Aorta (tissue), 5 donors: ENCODE measurements at regions not wholly inside any gene's neighbourhood (a gene's known extent, or its start where the extent isn't known, plus 50 kb on each side); places are given as distances from the start of the nearest gene placed in this dataset.

Experiments
- ATAC-seq: fragments of 200-7000 bp; cut with Tn5 transposase; one replicate; pipeline ENCODE4 v1.9.1; 2022; ENCODE audit warnings: moderate library complexity; ENCODE audit not compliant: low FRiP score
- DNase-seq, 2 donors: peaks; one replicate each; pipeline ENCODE4 v3.0.0-alpha.2; 2020
- H3K27ac ChIP-seq, 2 donors: one replicate each; pipeline ENCODE4 v1.5.1; 2013; ENCODE audit warnings: low read length in 2 of 2, mild to moderate bottlenecking in 2 of 2, moderate library complexity in 2 of 2, control low read depth in 1 of 2, inconsistent platforms in 1 of 2, low read depth in 1 of 2
- H3K27me3 ChIP-seq, 2 donors: one replicate each; pipeline ENCODE4 v1.6.1; 2013; ENCODE audit warnings: control low read depth in 1 of 2, low read length in 1 of 2, mild to moderate bottlenecking in 1 of 2, moderate library complexity in 1 of 2; ENCODE audit not compliant: insufficient read depth in 2 of 2, control insufficient read depth in 1 of 2
- H3K36me3 ChIP-seq, 2 donors: one replicate each; pipeline ENCODE4 v1.6.1; 2013; ENCODE audit warnings: control low read depth in 1 of 2, low read length in 1 of 2, mild to moderate bottlenecking in 1 of 2; ENCODE audit not compliant: insufficient read depth in 2 of 2, control insufficient read depth in 1 of 2
- H3K4me1 ChIP-seq, 2 donors: one replicate each; pipeline ENCODE4 v1.6.1; 2013; ENCODE audit warnings: low read length in 2 of 2, control low read depth in 1 of 2, mild to moderate bottlenecking in 1 of 2, moderate library complexity in 1 of 2; ENCODE audit not compliant: insufficient read depth in 2 of 2, control insufficient read depth in 1 of 2
- H3K4me3 ChIP-seq, 2 donors: one replicate each; pipeline ENCODE4 v1.5.1; 2013; ENCODE audit warnings: low read length in 2 of 2, control low read depth in 1 of 2, mild to moderate bottlenecking in 1 of 2
- H3K9me3 ChIP-seq: one replicate; pipeline ENCODE4 v1.6.1; 2013; ENCODE audit warnings: mild to moderate bottlenecking, low read length; ENCODE audit not compliant: control insufficient read depth
- WGBS, 2 donors: extraction: QIAGEN DNeasy Blood & Tissue Kit; methylation state at CpG; one replicate each; pipeline ENCODE4 v1.1.7; 2013; 5-methylcytosine and 5-hydroxymethylcytosine counted together
- intact Hi-C, 2 donors: fragments of 100-400 bp; cut with DNase I; formaldehyde crosslinking; loops; one replicate each; pipeline versions ENCODE4 v1.14.2 to v1.15.0; 2022
- donor health status: healthy with polysubstance abuse.
- donor health status: Bipolar disorder and iron deficiency.
- donor health status: DM: no; HTN: no; CAD: no.
- donor health status: DM: no; HTN: no; CAD: no.
- donor health status: DM: yes; HTN: yes; CAD: no.

- no peak for DNase-seq
Measured at GRCh38 chr18:76259096-76259495, 235.9 kb downstream of the ZNF516 start.

GRCh38 chr18:76258209-76258608 is 236.8 kb downstream of the ZNF516 start:
- Histone ChIP-seq H3K9me3 (peaks cover 2% of the 10 kb centered on the region), H3K4me1 (no peaks in the 10 kb centered on the region), H3K36me3 (no peaks in the 10 kb centered on the region), H3K27ac (no peak overlapping the region), H3K27me3 (no peaks in the 10 kb centered on the region), H3K4me3 (no peak overlapping the region)
- DNase-seq (no peak), ATAC-seq (no peak)
- 58 to 63% methylated on average over 2 of the region's 2 CpGs for WGBS, 2 donors
- intact Hi-C loops, result no loop called here

More at GRCh38 chr18:76259096-76259495, 235.9 kb downstream of the ZNF516 start:
- 23 to 25% methylated on average over 10 of the region's 10 CpGs for WGBS, 2 donors
- H3K36me3 ChIP-seq, result no peaks in the 10 kb centered on the region
- intact Hi-C loops, result no loop called here
- no peak for ATAC-seq
- H3K4me3 ChIP-seq, result no peak overlapping the region
- no peak overlapping the region for H3K27ac ChIP-seq
- H3K4me1 ChIP-seq, result no peaks in the 10 kb centered on the region
- no peaks in the 10 kb centered on the region for H3K27me3 ChIP-seq
- peaks cover 2% of the 10 kb centered on the region for H3K9me3 ChIP-seq

- no peak overlapping the region for H3K4me3 ChIP-seq
- peaks cover 2% of the 10 kb centered on the region for H3K9me3 ChIP-seq
- WGBS, 2 donors, result 90 to 92% methylated on average over 23 of the region's 23 CpGs
- no peaks in the 10 kb centered on the region for H3K4me1 ChIP-seq
- ATAC-seq (no peak), DNase-seq (no peak)
- no peaks in the 10 kb centered on the region for H3K36me3 ChIP-seq
- no peak overlapping the region for H3K27ac ChIP-seq
- intact Hi-C loops, result no loop called here
- H3K27me3 ChIP-seq, result no peaks in the 10 kb centered on the region
Measured at GRCh38 chr18:76255070-76255683, 239.9 kb downstream of the ZNF516 start.

- Histone ChIP-seq H3K9me3 (peaks cover 2% of the 10 kb centered on the region), H3K36me3 (no peaks in the 10 kb centered on the region), H3K27ac (no peak overlapping the region), H3K4me1 (no peaks in the 10 kb centered on the region), H3K27me3 (no peaks in the 10 kb centered on the region), H3K4me3 (no peak overlapping the region)
- intact Hi-C loops, result no loop called here
- ATAC-seq, result no peak
- 34 to 36% methylated on average over 3 of the region's 3 CpGs for WGBS, 2 donors
- no peak for DNase-seq
Measured at GRCh38 chr18:76252880-76253279, 242.2 kb downstream of the ZNF516 start.

- WGBS, 2 donors, result 70 to 77% methylated on average over 2 of the region's 2 CpGs
- no peaks in the 10 kb centered on the region for H3K4me1 ChIP-seq
- ATAC-seq, result no peak
Measured at GRCh38 chr18:76252139-76252538, 242.9 kb downstream of the ZNF516 start.

GRCh38 chr18:76251691-76252090 is 243.4 kb downstream of the ZNF516 start:
- Histone ChIP-seq H3K36me3 (no peaks in the 10 kb centered on the region), H3K27me3 (no peaks in the 10 kb centered on the region), H3K4me3 (no peak overlapping the region), H3K27ac (no peak overlapping the region), H3K4me1 (no peaks in the 10 kb centered on the region), H3K9me3 (peaks cover 2% of the 10 kb centered on the region)
- intact Hi-C loops, result no loop called here
- WGBS, 2 donors, result 63 to 64% methylated on average over 11 of the region's 11 CpGs
- ATAC-seq (no peak), DNase-seq (no peak)

More at GRCh38 chr18:76252139-76252538, 242.9 kb downstream of the ZNF516 start:
- Histone ChIP-seq H3K9me3 (peaks cover 2% of the 10 kb centered on the region), H3K27ac (no peak overlapping the region), H3K36me3 (no peaks in the 10 kb centered on the region), H3K27me3 (no peaks in the 10 kb centered on the region), H3K4me3 (no peak overlapping the region)
- intact Hi-C loops, result no loop called here
- no peak for DNase-seq

- no peaks in the 10 kb centered on the region for H3K27me3 ChIP-seq
- H3K4me1 ChIP-seq, result no peaks in the 10 kb centered on the region
- no peak for ATAC-seq
- intact Hi-C loops, result no loop called here
- no peak overlapping the region for H3K27ac ChIP-seq
- 69 to 74% methylated on average over 4 of the region's 4 CpGs for WGBS, 2 donors
- no peaks in the 10 kb centered on the region for H3K36me3 ChIP-seq
- no peak overlapping the region for H3K4me3 ChIP-seq
- DNase-seq, result no peak
- no peaks in the 10 kb centered on the region for H3K9me3 ChIP-seq
Measured at GRCh38 chr18:76246590-76246989, 248.5 kb downstream of the ZNF516 start.

- H3K4me1 ChIP-seq, result no peaks in the 10 kb centered on the region
- 72 to 74% methylated on average over 12 of the region's 12 CpGs for WGBS, 2 donors
- peaks cover 4% of the 10 kb centered on the region for H3K9me3 ChIP-seq
- H3K36me3 ChIP-seq, result no peaks in the 10 kb centered on the region
- no peak for DNase-seq
- no peaks in the 10 kb centered on the region for H3K27me3 ChIP-seq
- no peak for ATAC-seq
- no peak overlapping the region for H3K4me3 ChIP-seq
- H3K27ac ChIP-seq, result no peak overlapping the region
- intact Hi-C loops, result no loop called here
Measured at GRCh38 chr18:76234676-76235060, 260.4 kb downstream of the ZNF516 start.

GRCh38 chr18:76233876-76234675 is 261.0 kb downstream of the ZNF516 start:
- 48 to 52% methylated on average over 5 of the region's 5 CpGs for WGBS, 2 donors
- peaks cover 4% of the 10 kb centered on the region for H3K9me3 ChIP-seq
- DNase-seq (no peak), ATAC-seq (no peak)
- no peaks in the 10 kb centered on the region for H3K4me1 ChIP-seq
- H3K27ac ChIP-seq, result no peak overlapping the region
- no peaks in the 10 kb centered on the region for H3K27me3 ChIP-seq
- no peak overlapping the region for H3K4me3 ChIP-seq
- intact Hi-C loops, result no loop called here
- no peaks in the 10 kb centered on the region for H3K36me3 ChIP-seq
